ENCODE measurements at regions not wholly inside any gene's neighbourhood (a gene's known extent, or its start where the extent isn't known, plus 50 kb on each side); places are given as distances from the start of the nearest gene placed in this dataset.

DNA sequence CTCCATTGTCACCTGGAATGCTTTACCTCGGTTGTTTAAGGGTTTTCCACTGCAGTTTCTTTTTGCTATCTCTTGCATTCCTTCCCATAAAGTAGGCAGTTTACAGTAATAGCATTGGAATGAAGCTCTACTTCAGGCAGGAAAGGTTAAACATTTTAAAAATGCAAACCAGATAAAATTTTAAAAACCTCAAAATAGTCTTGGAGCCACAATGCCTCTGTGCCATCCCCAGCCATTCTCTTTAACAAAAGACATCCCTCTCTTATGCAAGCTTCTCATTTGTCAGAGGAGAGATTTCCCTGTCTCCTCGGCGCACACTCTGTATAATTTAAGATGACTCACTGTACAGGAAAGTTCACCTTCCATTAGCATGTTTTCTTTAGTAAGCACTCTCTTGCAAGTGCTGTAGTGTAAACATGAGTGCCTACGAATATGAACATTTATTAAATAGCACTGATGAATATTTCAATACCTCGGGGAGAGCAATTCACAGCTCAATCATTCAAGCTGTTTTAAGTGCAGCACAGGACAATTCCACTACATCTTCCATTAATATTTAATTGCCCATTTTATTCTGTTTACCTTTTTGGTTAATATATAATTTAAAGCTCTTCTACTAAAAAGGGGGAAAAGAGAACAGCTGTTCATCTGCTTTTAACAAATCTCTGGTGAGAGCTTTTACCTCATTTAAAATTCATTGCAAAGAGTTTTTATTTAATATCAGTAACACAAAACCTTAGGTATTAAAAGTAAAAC, 343.6 kb downstream of the SPATA31D1 start:
- no peak for TF ChIP-seq POLR2A (IDR thresholded peaks at IDR 0.05)
- no peak for TF ChIP-seq CTCF (IDR thresholded peaks at IDR 0.05)

Data from testis (tissue), 2 donors.